GM12878 (cell line): ENCODE measurements at regions not wholly inside any gene's neighbourhood (a gene's known extent, or its start where the extent isn't known, plus 50 kb on each side); places are given as distances from the start of the nearest gene placed in this dataset.

Experiments used
- CREB1 ChIP-seq: IDR thresholded peaks from 2 replicates; pipeline ENCODE4 v1.6.1; 2012; ENCODE audit warnings: low read depth, mild to moderate bottlenecking, inconsistent platforms
- NFYB ChIP-seq: IDR thresholded peaks from 2 replicates; pipeline ENCODE4 v1.6.1; 2011; ENCODE audit warnings: low read depth, mild to moderate bottlenecking, low read length, improper control_type of control experiment, moderate library complexity; ENCODE audit not compliant: insufficient read depth
- PBX3 ChIP-seq: IDR thresholded peaks from 2 replicates; pipeline ENCODE4 v1.6.1; 2011; ENCODE audit warnings: mild to moderate bottlenecking, low read depth, low read length, moderate library complexity; ENCODE audit not compliant: insufficient replicate concordance
- POLR2AphosphoS2 ChIP-seq: IDR thresholded peaks from 2 replicates; pipeline ENCODE4 v1.6.1; 2011; ENCODE audit warnings: low read depth, mild to moderate bottlenecking, low read length, improper control_type of control experiment, moderate library complexity
- TARDBP ChIP-seq: IDR thresholded peaks from 2 replicates; pipeline ENCODE4 v1.6.1; 2016; ENCODE audit warnings: borderline replicate concordance
- ZBTB40 ChIP-seq: fragments of 450-650 bp; IDR thresholded peaks from 2 replicates; pipeline ENCODE4 v1.6.1; 2016; ENCODE audit warnings: mild to moderate bottlenecking, moderate library complexity, borderline replicate concordance

- no peak for TF ChIP-seq PBX3
- TF ChIP-seq TARDBP, result no peak
- no peak for TF ChIP-seq NFYB
- no peak for TF ChIP-seq ZBTB40
- no peak for TF ChIP-seq CREB1
- TF ChIP-seq POLR2AphosphoS2, result no peak
Measured at GRCh38 chr6:85118652-85119235, 331.1 kb upstream of the NT5E start.
